Activated CD4-positive, alpha-beta T cell treated with anti-CD3 and anti-CD28 coated beads, Interleukin-2, Interleukin-4, amounts not matched to agents 100 ng/mL and 50 ng/mL, durations not matched to agents 16 hours and 8 hours (primary cell): ENCODE measurements at regions not wholly inside any gene's neighbourhood (a gene's known extent, or its start where the extent isn't known, plus 50 kb on each side); places are given as distances from the start of the nearest gene placed in this dataset.

ENCODE experiments used
- DNase-seq: peaks from one replicate; pipeline ENCODE4 v3.0.0-alpha.2; 2020; ENCODE audit warnings: low spot score

- no peak for DNase-seq
Measured at GRCh38 chr4:136078976-136079375, 1453.3 kb downstream of the PCDH18 start.

GRCh38 chr4:136056748-136057147, 1475.5 kb downstream of the PCDH18 start:
- no peak for DNase-seq

GRCh38 chr4:136055360-136055759, 1476.9 kb downstream of the PCDH18 start:
- no peak for DNase-seq

GRCh38 chr4:136036744-136037143, 1495.5 kb downstream of the PCDH18 start:
- no peak for DNase-seq

- DNase-seq = no peak
Measured at GRCh38 chr4:136032391-136032790, 1499.9 kb downstream of the PCDH18 start.

- no peak for DNase-seq
Measured at GRCh38 chr4:136025540-136025939, 1506.8 kb downstream of the PCDH18 start.

GRCh38 chr4:136017556-136017955, 1514.7 kb downstream of the PCDH18 start:
- DNase-seq = no peak

- no peak for DNase-seq
Measured at GRCh38 chr4:136012220-136012619, 1520.1 kb downstream of the PCDH18 start.

- DNase-seq = no peak
Measured at GRCh38 chr4:136009258-136009832, 1522.9 kb downstream of the PCDH18 start.

- no peak for DNase-seq
Measured at GRCh38 chr4:136007991-136008390, 1524.3 kb downstream of the PCDH18 start.

GRCh38 chr4:136002316-136002715, 1530.0 kb downstream of the PCDH18 start:
- DNase-seq = no peak

- no peak for DNase-seq
Measured at GRCh38 chr4:136001791-136002190, 1530.5 kb downstream of the PCDH18 start.

- no peak for DNase-seq
Measured at GRCh38 chr4:136000246-136000645, 1532.0 kb downstream of the PCDH18 start.

GRCh38 chr4:135994360-135994759, 1537.9 kb downstream of the PCDH18 start:
- DNase-seq = no peak

- no peak for DNase-seq
Measured at GRCh38 chr4:135976860-135977259, 1555.4 kb downstream of the PCDH18 start.

GRCh38 chr4:135966936-135967335, 1565.4 kb downstream of the PCDH18 start:
- DNase-seq = no peak

GRCh38 chr4:135963009-135963408, 1569.3 kb downstream of the PCDH18 start:
- no peak for DNase-seq

GRCh38 chr4:135949931-135950330, 1582.4 kb downstream of the PCDH18 start:
- no peak for DNase-seq

- DNase-seq = no peak
Measured at GRCh38 chr4:135948797-135949196, 1583.5 kb downstream of the PCDH18 start.

GRCh38 chr4:135941671-135942070, 1590.6 kb downstream of the PCDH18 start:
- no peak for DNase-seq

- no peak for DNase-seq
Measured at GRCh38 chr4:135934026-135934425, 1598.3 kb downstream of the PCDH18 start.

GRCh38 chr4:135927651-135928050, 1604.6 kb downstream of the PCDH18 start:
- DNase-seq = no peak

- DNase-seq = no peak
Measured at GRCh38 chr4:135921081-135921480, 1611.2 kb downstream of the PCDH18 start.

GRCh38 chr4:135917011-135917410, 1615.3 kb downstream of the PCDH18 start:
- DNase-seq = no peak

- DNase-seq = no peak
Measured at GRCh38 chr4:135900956-135901355, 1631.3 kb downstream of the PCDH18 start.
